ENCODE measurements at regions not wholly inside any gene's neighbourhood (a gene's known extent, or its start where the extent isn't known, plus 50 kb on each side); places are given as distances from the start of the nearest gene placed in this dataset.

GRCh38 chr6:26269531-26270485 is 95.2 kb upstream of the BTN3A2 start:
- TF ChIP-seq CTCF (IDR thresholded peaks at IDR 0.05) (no peak), POLR2A (IDR thresholded peaks at IDR 0.05) (no peak)
